H1 (cell line): ENCODE measurements at regions not wholly inside any gene's neighbourhood (a gene's known extent, or its start where the extent isn't known, plus 50 kb on each side); places are given as distances from the start of the nearest gene placed in this dataset.

Experiments
- CTCF ChIA-PET: fragments of 300-600 bp; sonication (Branson Sonifier 250); formaldehyde crosslinking; loops from one replicate; lab custom pipeline; 2021; ENCODE audit not compliant: partially characterized antibody; lab: Charles Lee
- POLR2A ChIA-PET: fragments of 300-600 bp; sonication (Branson Sonifier 250); formaldehyde crosslinking; loops from one replicate; lab custom pipeline; 2021; ENCODE audit warnings: inconsistent platforms; ENCODE audit not compliant: partially characterized antibody; lab: Charles Lee
- DNase-seq, 2 experiments: peaks; one replicate each; pipeline versions ENCODE4 v3.0.0 to v3.0.0-alpha.2; 2010 to 2022; ENCODE audit warnings: low spot score in 2 of 2, low read depth in 1 of 2, mixed read lengths in 1 of 2
- FAIRE-seq: peaks from 2 replicates; lab custom pipeline; 2011; peaks lifted over from hg19 to GRCh38; lab: Jason Lieb, UNC
- H2AFZ ChIP-seq: 2 replicates; pipeline ENCODE4 v1.8.1; 2012; ENCODE audit warnings: low read length, inconsistent platforms
- H2AK5ac ChIP-seq: 2 replicates; pipeline ENCODE4 v1.6.1; 2013; ENCODE audit warnings: low read depth, low read length
- H2BK120ac ChIP-seq: replicated peaks from 2 replicates; pipeline ENCODE3; 2013; ENCODE audit warnings: low read depth, low read length, inconsistent platforms
- H2BK12ac ChIP-seq: 2 replicates; pipeline ENCODE4 v1.6.1; 2013; ENCODE audit warnings: low read depth, low read length
- H2BK15ac ChIP-seq: 2 replicates; pipeline ENCODE4 v1.6.1; 2013; ENCODE audit warnings: low read length
- H2BK20ac ChIP-seq: 2 replicates; pipeline ENCODE4 v1.6.1; 2013; ENCODE audit warnings: low read length
- H2BK5ac ChIP-seq: 2 replicates; pipeline ENCODE4 v1.6.1; 2013; ENCODE audit warnings: low read depth, low read length
- H3K14ac ChIP-seq: 2 replicates; pipeline ENCODE4 v1.6.1; 2013; ENCODE audit warnings: inconsistent platforms; ENCODE audit not compliant: insufficient read length
- H3K18ac ChIP-seq: 2 replicates; pipeline ENCODE4 v1.6.1; 2013; ENCODE audit warnings: low read length; ENCODE audit errors: extremely low read depth
- H3K23ac ChIP-seq: 2 replicates; pipeline ENCODE4 v1.6.1; 2013; ENCODE audit warnings: inconsistent platforms; ENCODE audit not compliant: insufficient read length
- H3K23me2 ChIP-seq: 2 replicates; pipeline ENCODE4 v1.6.1; 2013; ENCODE audit warnings: low read depth, low read length
- H3K27ac ChIP-seq: 2 replicates; pipeline ENCODE4 v1.6.1; 2011; ENCODE audit warnings: low read depth, low read length, inconsistent platforms
- H3K27me3 ChIP-seq, 4 experiments: replicated peaks in 1 of 4; 1 replicate in 1 of 4; 2 replicates in 3 of 4; pipeline versions ENCODE4 v1.6.1 to v1.8.1; 2011 to 2013; ENCODE audit warnings: low read length in 3 of 4, mild to moderate bottlenecking in 3 of 4, inconsistent platforms in 2 of 4, mixed read lengths in 2 of 4, moderate library complexity in 1 of 4; ENCODE audit not compliant: control insufficient read depth in 3 of 4, insufficient read depth in 3 of 4; ENCODE audit errors: extremely low read depth in 1 of 4
- H3K36me3 ChIP-seq, 4 experiments: 2 replicates each; pipeline versions ENCODE4 v1.6.1 to v1.8.1; 2011 to 2013; ENCODE audit warnings: mild to moderate bottlenecking in 4 of 4, low read length in 3 of 4, moderate library complexity in 2 of 4, control low read depth in 1 of 4, inconsistent platforms in 1 of 4; ENCODE audit not compliant: insufficient read depth in 4 of 4, control insufficient read depth in 2 of 4
- H3K4ac ChIP-seq: replicated peaks from 2 replicates; pipeline ENCODE3; 2013; ENCODE audit warnings: low read length, low read depth, mixed read lengths, inconsistent platforms; ENCODE audit not compliant: insufficient read length
- H3K4me1 ChIP-seq, 4 experiments: replicated peaks in 1 of 4; 1 replicate in 1 of 4; 2 replicates in 3 of 4; pipeline versions ENCODE4 v1.6.1 to v1.8.1; 2011 to 2013; ENCODE audit warnings: low read length in 3 of 4, inconsistent platforms in 2 of 4, mixed read lengths in 1 of 4; ENCODE audit not compliant: insufficient read depth in 4 of 4, control insufficient read depth in 3 of 4
- H3K4me2 ChIP-seq, 2 experiments: 2 replicates each; pipeline versions ENCODE4 v1.6.1 to v1.8.1; 2011 to 2013; ENCODE audit warnings: low read depth in 2 of 2, low read length in 2 of 2, control low read depth in 1 of 2, inconsistent platforms in 1 of 2, mild to moderate bottlenecking in 1 of 2; ENCODE audit not compliant: insufficient read depth in 1 of 2
- H3K4me3 ChIP-seq, 4 experiments: fragments of 200-600, 300-600 bp in 1 of 4; sonication (generic), shearing (Covaris generic), sonication (Bioruptor Twin) in 1 of 4; 2 replicates each; pipeline versions ENCODE4 v1.5.1 to v1.8.1; 2011 to 2016; ENCODE audit warnings: low read length in 4 of 4, low read depth in 3 of 4, control low read depth in 2 of 4, inconsistent platforms in 2 of 4, mild to moderate bottlenecking in 2 of 4, mixed read lengths in 1 of 4, moderate library complexity in 1 of 4; ENCODE audit not compliant: insufficient read depth in 2 of 4; ENCODE audit errors: extremely low read depth in 1 of 4
- H3K56ac ChIP-seq: replicated peaks from 2 replicates; pipeline ENCODE3; 2013; ENCODE audit warnings: low read depth, mild to moderate bottlenecking, mixed read lengths, low read length, inconsistent platforms; ENCODE audit not compliant: insufficient read length
- H3K79me1 ChIP-seq: 2 replicates; pipeline ENCODE4 v1.6.1; 2013; ENCODE audit warnings: low read depth, low read length, control low read depth
- H3K79me2 ChIP-seq, 2 experiments: 2 replicates each; pipeline versions ENCODE4 v1.6.1 to v1.8.1; 2012 to 2013; ENCODE audit warnings: low read length in 2 of 2, mild to moderate bottlenecking in 2 of 2, inconsistent platforms in 1 of 2; ENCODE audit not compliant: insufficient read depth in 2 of 2, control insufficient read depth in 1 of 2
- H3K9ac ChIP-seq, 4 experiments: replicated peaks in 1 of 4; 1 replicate in 1 of 4; 2 replicates in 3 of 4; pipeline versions ENCODE4 v1.6.1 to v1.8.1; 2011 to 2013; ENCODE audit warnings: low read depth in 3 of 4, low read length in 3 of 4, control low read depth in 2 of 4, mild to moderate bottlenecking in 2 of 4, moderate library complexity in 2 of 4, inconsistent platforms in 1 of 4; ENCODE audit errors: extremely low read depth in 1 of 4
- H3K9me3 ChIP-seq, 2 experiments: 2 replicates each; pipeline versions ENCODE4 v1.6.1 to v1.8.1; 2012 to 2013; ENCODE audit warnings: mild to moderate bottlenecking in 2 of 2, moderate library complexity in 2 of 2, control low read depth in 1 of 2, inconsistent platforms in 1 of 2, low read depth in 1 of 2, low read length in 1 of 2, mixed read lengths in 1 of 2; ENCODE audit not compliant: insufficient read depth in 2 of 2
- H4K20me1 ChIP-seq, 2 experiments: replicated peaks in 1 of 2; 2 replicates each; pipeline versions ENCODE3 to v1.8.1; 2011 to 2013; ENCODE audit warnings: inconsistent platforms in 2 of 2, low read length in 2 of 2, mild to moderate bottlenecking in 1 of 2; ENCODE audit not compliant: insufficient read depth in 2 of 2, control insufficient read depth in 1 of 2
- H4K5ac ChIP-seq: 2 replicates; pipeline ENCODE4 v1.6.1; 2013; ENCODE audit warnings: low read length, low read depth, mixed read lengths, inconsistent platforms; ENCODE audit not compliant: insufficient read length
- H4K8ac ChIP-seq: 2 replicates; pipeline ENCODE4 v1.8.0; 2013; ENCODE audit warnings: mild to moderate bottlenecking, moderate library complexity, low read length, inconsistent platforms; ENCODE audit not compliant: insufficient read depth; ENCODE audit errors: extremely low read depth
- H4K91ac ChIP-seq: replicated peaks from 2 replicates; pipeline ENCODE3; 2013; ENCODE audit warnings: low read length, mixed read lengths, inconsistent platforms; ENCODE audit not compliant: insufficient read length
- CREB1 ChIP-seq: IDR thresholded peaks from 2 replicates; pipeline ENCODE4 v1.6.1; 2012; ENCODE audit warnings: inconsistent platforms
- KDM1A ChIP-seq: fragments of 200-600, 300-600 bp; sonication (generic); IDR thresholded peaks from 2 replicates; pipeline ENCODE4 v1.7.1; 2016; ENCODE audit warnings: mild to moderate bottlenecking, low read length, borderline replicate concordance
- PHF8 ChIP-seq: fragments of 200-600 bp; sonication (generic); conservative IDR thresholded peaks from 2 replicates; pipeline ENCODE4 v1.7.1; 2012; ENCODE audit warnings: low read depth, mild to moderate bottlenecking, inconsistent platforms, low read length, moderate library complexity
- RBBP5 ChIP-seq: IDR thresholded peaks from 2 replicates; pipeline ENCODE4 v1.7.1; 2012; ENCODE audit warnings: low read depth, mild to moderate bottlenecking, inconsistent platforms, low read length, moderate library complexity, borderline replicate concordance
- RXRA ChIP-seq: IDR thresholded peaks from 2 replicates; pipeline ENCODE4 v1.6.1; 2011; ENCODE audit warnings: low read depth, mild to moderate bottlenecking, low read length, moderate library complexity; ENCODE audit not compliant: insufficient read depth
- SRF ChIP-seq: IDR thresholded peaks from 2 replicates; pipeline ENCODE4 v1.6.1; 2011; ENCODE audit warnings: mild to moderate bottlenecking, low read depth, low read length, moderate library complexity
- WGBS, 2 experiments: shearing (Covaris generic) in 1 of 2; methylation state at CpG; one replicate each; pipeline versions ENCODE4 v1.1.6 to v1.1.7; 2013 to 2015; ENCODE audit warnings: low lambda C conversion rate in 2 of 2, mixed read lengths in 2 of 2, inconsistent platforms in 1 of 2, low coverage in 1 of 2, missing lambda C conversion rate in 1 of 2; ENCODE audit not compliant: insufficient replicate concordance in 2 of 2, insufficient coverage in 1 of 2, insufficient read length in 1 of 2; ENCODE audit errors: extremely low coverage in 1 of 2, missing lambda C conversion rate in 1 of 2; 5-methylcytosine and 5-hydroxymethylcytosine counted together
- TF ChIP-seq, protein P1 (sequence below): IDR thresholded peaks from 2 replicates; pipeline ENCODE4 v1.6.1; 2012; ENCODE audit warnings: inconsistent platforms

DNA sequence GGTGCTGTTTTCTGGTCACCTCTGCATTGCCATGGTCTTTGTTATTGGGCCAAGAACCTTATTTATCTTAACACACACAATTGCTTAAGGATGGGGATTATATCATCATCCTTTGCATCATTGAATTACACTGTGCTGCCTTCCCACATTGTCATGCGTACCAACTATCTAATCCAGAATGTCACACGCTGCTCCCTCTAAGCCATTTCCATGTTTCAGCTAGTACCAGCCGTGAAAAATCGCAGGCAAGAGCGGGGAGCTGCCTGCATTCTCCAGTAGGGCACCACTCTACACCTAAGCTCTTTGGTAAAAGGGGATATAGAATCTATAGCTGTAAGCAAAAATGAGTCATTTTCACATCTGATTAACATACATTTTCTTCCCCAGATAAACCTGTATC lies 277.0 kb downstream of the PRL start:
- H3K23ac ChIP-seq, result no peak overlapping the region
- no peak overlapping the region for H3K56ac ChIP-seq
- H2BK20ac ChIP-seq, result no peak overlapping the region
- peaks cover 0 to 5% (median 0%) of the 10 kb centered on the region in 4 experiments; a peak in 1 of 7 replicates for H3K4me1 ChIP-seq
- H3K79me2 ChIP-seq, result peaks cover 0 to 4% of the 10 kb centered on the region in 2 experiments; a peak in 2 of 4 replicates
- POLR2A ChIA-PET, result interaction anchor here (0.8 kb wide), 1 partner anchor 9 kb away, joined by 3 read pairs; no protein-coding TSS in a partner anchor
- H2AFZ ChIP-seq, result no peak overlapping the region
- H3K4ac ChIP-seq, result no peak overlapping the region
- H4K8ac ChIP-seq, result no peak overlapping the region
- CTCF ChIA-PET, result interaction anchor here (0.8 kb wide), 1 partner anchor 49 kb away, joined by 3 read pairs; no protein-coding TSS in a partner anchor
- H2BK15ac ChIP-seq, result no peak overlapping the region
- FAIRE-seq (no peak), DNase-seq (no peak)
- H3K18ac ChIP-seq, result no peak overlapping the region
- H2AK5ac ChIP-seq, result no peak overlapping the region
- H4K91ac ChIP-seq, result no peak overlapping the region
- H3K27me3 ChIP-seq, result no peaks in the 10 kb centered on the region
- H4K20me1 ChIP-seq, result no peaks in the 10 kb centered on the region
- H2BK5ac ChIP-seq, result no peak overlapping the region
- no peak overlapping the region for H3K4me2 ChIP-seq
- H3K27ac ChIP-seq, result no peak overlapping the region
- H3K79me1 ChIP-seq, result no peaks in the 10 kb centered on the region; the same call in 1 of the 2 replicates
- H3K14ac ChIP-seq, result no peak overlapping the region
- peaks cover 0 to 24% (median 11%) of the 10 kb centered on the region in 4 experiments; a peak in 6 of 8 replicates for H3K36me3 ChIP-seq
- WGBS, 2 experiments, result 86% methylated on average over 5 of the region's 5 CpGs; no CpG with 5 or more reads in 1 of the 2 experiments
- H3K9me3 ChIP-seq, result no peaks in the 10 kb centered on the region
- H2BK120ac ChIP-seq, result no peak overlapping the region
- H4K5ac ChIP-seq, result no peak overlapping the region
- no peak overlapping the region for H3K4me3 ChIP-seq
- H2BK12ac ChIP-seq, result no peak overlapping the region
- H3K9ac ChIP-seq, result no peak overlapping the region
- TF ChIP-seq, protein P1, sequence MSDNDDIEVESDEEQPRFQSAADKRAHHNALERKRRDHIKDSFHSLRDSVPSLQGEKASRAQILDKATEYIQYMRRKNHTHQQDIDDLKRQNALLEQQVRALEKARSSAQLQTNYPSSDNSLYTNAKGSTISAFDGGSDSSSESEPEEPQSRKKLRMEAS, result no peak
- no peak for TF ChIP-seq PHF8
- TF ChIP-seq CREB1, result no peak
- TF ChIP-seq RBBP5, result no peak
- TF ChIP-seq RXRA, result no peak
- no peak for TF ChIP-seq SRF
- no peak for TF ChIP-seq KDM1A
- H3K23me2 ChIP-seq, result no peaks in the 10 kb centered on the region
